NCI-H146 treated with DMSO at 0.1 percent for 48 hours (cell line): ENCODE measurements at regions not wholly inside any gene's neighbourhood (a gene's known extent, or its start where the extent isn't known, plus 50 kb on each side); places are given as distances from the start of the nearest gene placed in this dataset.

Experiments
- DNase-seq: peaks from one replicate; lab custom pipeline; 2025; ENCODE audit not compliant: unreplicated experiment; lab: John Stamatoyannopoulos, UW

DNA sequence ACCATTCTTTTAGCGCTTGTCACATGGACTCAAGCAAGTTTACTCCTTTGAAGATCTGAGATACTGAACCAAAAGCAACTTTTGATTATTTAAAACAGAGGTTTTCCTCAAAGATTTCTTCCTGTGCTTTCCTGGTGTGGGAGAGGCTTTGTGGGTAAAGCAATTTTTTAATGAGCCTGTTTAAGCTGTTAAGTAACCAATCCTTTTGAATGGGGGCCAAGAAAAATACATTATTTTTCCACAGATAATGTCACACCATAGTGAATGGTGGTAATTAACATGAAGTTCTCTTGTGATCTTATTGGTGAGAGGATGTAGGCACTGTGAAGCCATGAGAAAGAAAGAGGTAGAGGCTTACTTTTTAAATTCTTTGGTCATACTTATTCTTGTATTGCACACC lies 55.8 kb upstream of the OBI1 start:
- no peak for DNase-seq

DNA sequence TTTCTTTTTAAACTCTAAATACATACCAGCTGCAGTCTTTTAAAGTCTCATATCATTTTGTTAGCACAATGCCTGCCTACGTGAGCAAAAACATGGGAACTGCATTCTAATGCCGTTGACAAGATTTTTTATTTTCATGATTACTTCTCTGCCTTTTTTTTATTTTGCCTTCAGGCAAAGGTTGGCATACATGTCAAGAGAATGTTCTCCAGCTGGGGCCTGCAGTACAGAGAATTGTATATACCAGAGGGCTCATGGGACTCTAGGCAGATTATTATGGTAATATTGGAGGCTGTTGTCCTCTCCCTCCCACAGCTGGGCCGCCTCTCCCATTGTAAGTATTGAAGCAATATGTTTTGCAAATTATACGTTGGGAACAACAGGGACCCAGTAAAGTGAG lies 53.9 kb upstream of the OBI1 start:
- no peak for DNase-seq

DNA sequence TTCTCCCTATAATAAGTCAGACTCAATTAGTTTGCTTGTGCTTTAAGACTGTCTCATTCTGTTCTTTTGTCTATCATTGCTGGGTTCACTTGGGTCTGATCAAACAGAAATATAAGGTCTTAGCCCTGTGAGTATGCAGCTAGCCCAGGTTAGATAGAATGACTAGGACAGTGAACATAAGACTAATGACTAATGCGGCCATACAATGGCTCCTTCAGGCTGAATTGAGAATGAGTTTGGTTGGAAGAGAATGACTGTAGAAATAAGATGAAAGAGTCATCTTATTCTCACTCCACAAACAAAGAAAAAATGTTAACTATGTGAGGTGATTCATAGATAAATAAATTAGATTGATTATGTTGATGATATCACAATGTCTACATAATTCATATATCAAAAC lies 50.1 kb upstream of the OBI1 start:
- no peak for DNase-seq
